ENCODE measurements at regions not wholly inside any gene's neighbourhood (a gene's known extent, or its start where the extent isn't known, plus 50 kb on each side); places are given as distances from the start of the nearest gene placed in this dataset.

DNA sequence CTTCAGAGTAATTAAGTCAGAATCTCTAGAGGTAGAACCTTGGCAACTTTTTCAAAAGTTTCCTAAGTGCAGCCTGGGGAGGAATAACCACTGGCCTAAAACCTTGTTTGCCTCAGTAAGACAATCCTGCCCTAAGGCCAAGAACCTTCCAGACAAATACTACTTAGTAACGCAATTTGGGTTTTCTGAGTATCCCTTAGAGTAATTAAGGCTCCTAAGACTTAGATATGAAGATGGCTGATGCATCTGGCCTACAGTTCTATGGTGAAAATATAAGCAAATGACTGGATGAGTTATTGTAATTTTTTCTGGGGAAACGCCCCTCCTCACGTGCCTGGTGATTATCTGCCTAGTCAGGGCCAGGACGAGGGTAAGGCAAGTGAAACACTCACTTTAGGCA lies 95.7 kb upstream of the DLX2 start:
- intact Hi-C loops (cut with DNase I): no loop called here
- no peak for DNase-seq (ENCODE audit: low spot score)

DNA sequence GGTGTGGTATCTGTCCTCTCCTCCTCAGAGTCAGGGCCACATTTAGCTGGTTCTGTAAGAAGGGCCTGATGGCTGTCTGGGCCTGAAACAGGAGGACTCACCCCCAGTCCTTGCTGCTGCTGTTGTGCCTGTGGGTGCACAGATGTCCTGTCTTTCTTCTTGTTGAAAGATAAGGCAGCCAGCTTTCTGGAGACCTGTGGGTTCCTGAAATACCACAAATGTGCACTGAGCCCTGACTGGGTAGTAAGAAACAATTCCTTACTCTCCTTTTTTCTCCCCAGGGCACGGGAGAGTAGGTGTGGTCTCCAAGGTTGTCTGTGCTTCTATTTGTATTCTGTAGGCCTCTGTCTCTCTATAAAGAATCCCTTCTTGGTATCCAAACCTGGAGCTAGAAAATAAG lies 96.2 kb upstream of the DLX2 start:
- intact Hi-C loops (cut with DNase I): no loop called here
- DNase-seq (ENCODE audit: low spot score): no peak

- intact Hi-C loops (cut with DNase I): no loop called here
- no peak for DNase-seq (ENCODE audit: low spot score)
Measured at GRCh38 chr2:172200495-172201085, 97.9 kb upstream of the DLX2 start.

DNA sequence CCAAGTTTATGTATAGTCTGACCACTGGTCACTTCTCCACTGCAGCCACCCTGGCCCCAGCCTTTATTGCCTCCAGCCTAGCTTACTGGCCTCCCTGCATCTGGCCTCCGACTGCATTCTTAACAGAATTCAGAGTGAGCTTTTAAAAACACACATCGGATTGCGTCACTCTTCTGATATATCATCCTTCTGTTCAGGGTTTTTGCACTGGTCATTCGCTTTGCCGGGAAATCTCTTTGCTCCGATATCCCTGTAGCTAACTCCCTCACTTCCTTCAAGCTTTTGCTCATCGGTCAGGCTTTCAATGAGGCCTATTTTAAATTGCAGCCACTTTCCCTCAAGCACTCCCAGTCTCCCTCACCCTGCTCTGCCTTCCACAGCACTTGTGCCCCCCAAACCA lies 101.6 kb upstream of the DLX2 start:
- intact Hi-C loops (cut with DNase I): no loop called here
- DNase-seq (ENCODE audit: low spot score): no peak

DNA sequence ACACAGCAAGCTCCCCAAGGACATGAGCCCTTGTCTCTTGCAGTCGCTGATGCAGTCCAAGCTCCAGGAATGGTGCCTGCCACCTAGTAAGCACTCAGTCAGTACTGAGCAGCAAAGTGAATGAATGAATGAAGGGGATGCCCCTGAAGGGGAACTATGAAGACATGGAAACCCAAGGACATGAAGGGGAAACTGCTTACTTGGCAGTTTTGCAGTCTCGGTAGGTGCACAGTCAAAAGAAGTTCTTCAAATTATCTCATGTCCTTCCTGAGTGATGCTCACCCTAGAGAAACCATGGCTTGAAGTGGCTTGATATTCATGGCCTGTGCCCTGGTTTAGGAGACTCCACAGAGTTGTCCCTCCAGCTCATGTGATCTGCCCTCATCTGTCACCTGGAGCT lies 102.1 kb upstream of the DLX2 start:
- no peak for DNase-seq (ENCODE audit: low spot score)
- intact Hi-C loops (cut with DNase I): no loop called here

- no peak for DNase-seq (ENCODE audit: low spot score)
- intact Hi-C loops (cut with DNase I): no loop called here
Measured at GRCh38 chr2:172205292-172205691, 102.6 kb upstream of the DLX2 start.

- intact Hi-C loops (cut with DNase I): no loop called here
- DNase-seq (ENCODE audit: low spot score): no peak
Measured at GRCh38 chr2:172207911-172208310, 105.2 kb upstream of the DLX2 start.

DNA sequence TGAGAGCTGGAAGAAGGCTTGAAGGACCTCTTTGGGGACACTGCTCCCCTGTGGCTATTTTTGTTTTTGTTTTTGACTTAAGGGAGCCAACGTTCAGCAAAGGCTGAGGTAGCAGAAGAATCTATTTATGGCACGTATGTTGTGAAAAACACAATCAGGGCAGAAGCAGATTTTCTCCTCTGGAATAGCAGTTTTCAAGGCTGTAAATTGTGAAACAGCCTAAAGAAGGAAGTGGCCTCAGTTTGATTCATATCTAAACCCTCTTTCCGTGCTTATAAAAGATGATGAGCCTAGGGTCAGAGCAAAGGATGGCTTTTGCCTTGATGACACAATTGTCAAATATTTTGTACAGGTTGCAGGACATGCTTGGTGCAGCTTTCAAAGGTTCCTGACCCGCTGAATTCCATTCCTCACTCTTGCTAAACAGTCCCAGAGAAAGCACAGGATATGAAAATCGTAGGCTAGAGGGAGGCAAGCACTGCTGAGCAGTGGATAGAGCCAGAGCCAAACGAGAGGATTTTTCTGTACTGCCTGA lies 106.2 kb upstream of the DLX2 start:
- intact Hi-C loops (cut with DNase I): no loop called here
- no peak for DNase-seq (ENCODE audit: low spot score)

- DNase-seq (ENCODE audit: low spot score): no peak
- intact Hi-C loops (cut with DNase I): no loop called here
Measured at GRCh38 chr2:172210599-172210998, 107.9 kb upstream of the DLX2 start.

- intact Hi-C loops (cut with DNase I): no loop called here
- DNase-seq (ENCODE audit: low spot score): no peak
Measured at GRCh38 chr2:172211512-172211911, 108.8 kb upstream of the DLX2 start.

DNA sequence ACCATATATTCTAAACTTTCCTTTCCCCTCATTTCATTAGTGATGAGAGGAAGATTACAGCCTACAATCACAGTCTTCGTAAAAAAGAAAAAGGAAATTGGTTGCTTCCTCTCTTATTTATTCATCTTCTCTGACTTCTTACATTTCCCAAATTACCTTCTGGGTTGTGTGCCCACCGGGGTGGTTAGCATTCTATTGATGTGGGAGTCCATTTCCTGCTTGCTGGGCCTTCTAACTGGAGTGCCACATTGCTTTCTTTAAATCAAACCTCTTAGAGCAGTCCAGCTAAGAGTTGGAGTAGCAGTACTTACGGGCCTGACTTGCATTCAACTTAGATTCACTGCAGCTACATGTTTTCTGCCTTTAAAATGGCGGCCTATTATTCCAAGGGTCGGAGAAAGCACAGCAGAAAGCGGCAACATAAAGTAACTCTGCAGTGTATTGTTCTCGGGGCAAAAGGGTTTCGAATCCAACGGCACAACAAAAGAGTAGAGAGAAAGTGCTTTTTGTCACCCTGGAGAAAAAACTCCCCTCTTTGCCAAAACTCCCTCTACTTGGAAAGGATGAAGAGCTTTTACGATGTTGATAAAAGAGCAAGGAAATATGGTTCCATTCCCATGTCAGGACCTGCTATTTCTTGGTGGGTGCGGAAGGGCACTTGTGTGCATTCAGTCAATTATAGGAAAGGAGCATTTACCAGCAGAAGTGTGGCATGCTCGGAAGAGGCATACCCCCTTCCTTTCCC lies 110.6 kb upstream of the DLX2 start:
- intact Hi-C loops (cut with DNase I): no loop called here
- no peak for DNase-seq (ENCODE audit: low spot score)

DNA sequence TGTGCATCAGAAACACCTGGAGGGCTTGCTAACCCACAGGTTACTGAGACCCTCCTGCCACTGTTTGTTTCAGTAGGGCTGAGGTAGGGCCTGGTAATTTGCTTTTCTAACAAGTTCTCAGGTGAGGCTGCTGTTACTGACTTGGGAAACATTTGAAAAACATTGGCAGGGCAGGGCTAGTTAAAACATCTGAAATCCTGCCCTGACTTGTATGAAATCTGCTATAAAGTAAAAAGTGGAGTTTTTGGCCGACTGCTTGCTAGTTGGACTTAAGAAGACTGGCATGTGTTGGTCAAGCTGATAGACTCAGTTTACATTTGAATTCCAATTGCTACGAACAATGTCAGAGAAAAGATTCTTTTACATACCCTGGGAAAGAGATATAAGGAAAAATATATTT lies 111.6 kb upstream of the DLX2 start:
- DNase-seq (ENCODE audit: low spot score): no peak
- intact Hi-C loops (cut with DNase I): no loop called here

GRCh38 chr2:172215172-172215935 lies 112.7 kb upstream of the DLX2 start:
- intact Hi-C loops (cut with DNase I): no loop called here
- DNase-seq (ENCODE audit: low spot score): no peak

DNA sequence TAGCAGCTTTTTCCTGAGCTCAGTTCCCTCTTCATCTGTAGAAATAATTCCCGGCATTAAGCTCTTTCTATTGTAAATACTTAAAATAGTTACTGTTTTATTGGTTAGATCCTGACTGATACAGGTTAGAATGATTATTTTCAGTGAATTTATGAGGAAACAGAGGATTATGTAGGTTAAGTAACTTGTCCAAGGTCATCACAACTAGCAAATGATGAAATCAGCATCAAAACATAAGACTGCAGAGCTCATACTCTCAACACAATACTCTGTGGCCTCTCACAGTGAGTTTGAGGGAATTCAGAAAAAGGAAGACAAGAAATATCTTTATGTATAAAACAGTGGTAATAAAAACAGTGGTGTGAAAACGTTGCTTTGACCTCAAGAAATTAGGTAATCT lies 113.2 kb upstream of the DLX2 start:
- intact Hi-C loops (cut with DNase I): no loop called here
- no peak for DNase-seq (ENCODE audit: low spot score)

DNA sequence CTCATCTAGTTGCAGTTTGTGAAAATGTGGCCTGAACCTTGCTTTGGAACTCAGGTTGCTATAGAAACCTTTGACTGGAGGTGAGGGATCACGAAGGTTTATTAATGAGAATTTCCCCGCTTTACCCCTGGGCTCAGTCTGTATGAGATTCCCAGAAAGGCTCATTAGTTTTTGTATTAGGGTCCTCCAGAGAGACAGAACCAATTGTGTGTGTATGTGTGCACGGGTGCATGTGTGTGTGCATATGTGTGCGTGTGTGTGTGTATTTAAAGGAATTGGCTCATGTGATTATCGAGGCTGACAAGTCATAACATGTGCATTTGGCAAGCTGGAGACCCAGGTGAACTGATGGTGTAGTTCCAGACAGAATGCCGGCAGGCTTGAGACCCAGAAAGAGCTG lies 113.8 kb upstream of the DLX2 start:
- intact Hi-C loops (cut with DNase I): no loop called here

DNA sequence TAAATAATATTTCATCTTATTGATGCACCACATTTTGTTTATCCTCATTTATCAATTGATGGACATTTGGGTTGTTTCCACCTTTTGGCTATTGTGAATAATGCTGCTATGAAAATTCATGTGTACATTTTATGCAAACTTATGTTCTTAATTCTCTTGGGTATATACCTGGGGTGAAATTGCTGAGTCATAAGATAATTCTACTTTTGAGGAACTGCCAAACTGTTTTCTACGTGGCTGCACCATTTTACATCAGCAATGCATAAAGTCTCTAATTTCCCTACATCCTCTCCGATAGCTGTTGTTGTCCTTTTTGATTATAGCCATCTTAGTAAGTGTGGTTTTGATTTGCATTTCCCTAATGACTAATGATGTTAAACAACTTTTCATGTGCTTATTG lies 116.5 kb upstream of the DLX2 start:
- intact Hi-C loops (cut with DNase I): no loop called here
- DNase-seq (ENCODE audit: low spot score): no peak

More for the DNA sequence above, 113.8 kb upstream of the DLX2 start:
- no peak for DNase-seq (ENCODE audit: low spot score)

DNA sequence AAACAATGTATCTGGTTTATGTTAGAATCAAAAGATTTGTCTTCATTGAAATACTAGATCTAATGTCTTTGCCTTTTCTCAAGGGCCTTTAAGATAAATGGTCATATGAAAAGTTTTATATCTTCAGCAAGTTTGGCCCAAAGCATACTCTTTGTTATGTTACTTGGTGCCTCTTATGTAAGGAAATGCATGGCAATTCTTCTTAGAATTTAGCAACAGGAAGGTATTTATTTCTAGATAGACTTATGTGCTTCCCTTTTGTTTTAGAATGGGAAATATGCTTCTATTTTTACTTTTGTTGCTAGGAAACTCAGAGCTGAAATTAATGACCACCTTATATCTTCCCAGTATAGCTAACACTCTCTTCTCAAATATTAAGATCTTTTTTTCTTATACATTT lies 117.4 kb upstream of the DLX2 start:
- intact Hi-C loops (cut with DNase I): no loop called here
- DNase-seq (ENCODE audit: low spot score): no peak

GRCh38 chr2:172223601-172224054 lies 120.9 kb upstream of the DLX2 start:
- intact Hi-C loops (cut with DNase I): no loop called here
- no peak for DNase-seq (ENCODE audit: low spot score)

DNA sequence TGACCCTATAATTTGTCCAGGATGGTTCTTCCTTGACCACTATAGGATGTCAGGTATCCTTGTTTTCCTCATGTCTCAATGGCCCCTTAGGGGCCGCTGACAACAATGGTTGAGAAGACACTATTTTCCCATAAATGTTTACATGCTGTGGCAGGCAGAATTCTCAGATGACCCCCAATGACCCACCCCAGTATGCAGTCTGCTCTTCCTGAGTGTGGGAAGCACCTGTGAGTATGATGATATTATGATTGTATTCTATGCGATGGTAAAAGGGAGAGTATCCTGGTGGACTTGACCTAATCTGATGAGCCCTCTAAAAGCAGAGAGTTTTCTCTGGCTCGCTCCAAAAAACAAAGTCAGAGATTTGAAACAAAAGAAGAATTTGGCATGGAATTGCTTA lies 123.1 kb upstream of the DLX2 start:
- no peak for DNase-seq (ENCODE audit: low spot score)
- intact Hi-C loops (cut with DNase I): no loop called here

- intact Hi-C loops (cut with DNase I): no loop called here
- no peak for DNase-seq (ENCODE audit: low spot score)
Measured at GRCh38 chr2:172226244-172227061, 123.8 kb upstream of the DLX2 start.
